K562 (cell line): ENCODE measurements at regions not wholly inside any gene's neighbourhood (a gene's known extent, or its start where the extent isn't known, plus 50 kb on each side); places are given as distances from the start of the nearest gene placed in this dataset.

Source experiments
- ATAC-seq: fragments of 200-7000 bp; cut with Tn5 transposase; 3 replicates; pipeline ENCODE4 v1.9.1; 2020; ENCODE audit warnings: moderate library complexity
- BruUV-seq: library from RNA; stranded (reverse); fragments of 400-500 nt; replicated peaks from 2 replicates; lab custom pipeline; 2021; lab: Mats Ljungman, UMichigan
- CTCF ChIA-PET: fragments of 300-600 bp; formaldehyde crosslinking; extraction: SDS; loops from one replicate; lab custom pipeline; 2021; ENCODE audit warnings: low intra/inter-chr PET ratio; lab: Yijun Ruan, JAX
- POLR2A ChIA-PET: fragments of 300-600, 350-650 bp; sonication (Branson Sonifier 250); formaldehyde crosslinking; extraction: SDS; loops from one replicate; lab custom pipeline; 2021; ENCODE audit warnings: antibody characterized with exemption, inconsistent platforms; lab: Yijun Ruan, JAX
- DNase-seq, 4 experiments: peaks; one replicate each; pipeline versions ENCODE4 v3.0.0 to v3.0.0-alpha.2; 2011 to 2018; ENCODE audit warnings: low spot score in 3 of 4, mixed read lengths in 3 of 4; ENCODE audit errors: extremely low read depth in 1 of 4
- FAIRE-seq: peaks from 2 replicates; lab custom pipeline; 2011; peaks lifted over from hg19 to GRCh38; lab: Jason Lieb, UNC
- H2AFZ ChIP-seq: 2 replicates; pipeline ENCODE4 v1.6.0; 2011; ENCODE audit warnings: low read depth, low read length, control low read depth, inconsistent platforms
- H3K27ac ChIP-seq: fragments of 200-600 bp; 3 replicates; pipeline ENCODE4 v1.8.0; 2011; ENCODE audit warnings: low read depth, mild to moderate bottlenecking, control low read depth, inconsistent platforms, low read length, moderate library complexity, mixed read lengths; ENCODE audit errors: extremely low read depth
- H3K27me3 ChIP-seq, 2 experiments: fragments of 300-600 bp in 1 of 2; 2 replicates in 1 of 2; 3 replicates in 1 of 2; pipeline versions ENCODE4 v1.6.0 to v1.8.0; 2011; ENCODE audit warnings: inconsistent platforms in 2 of 2, low read length in 2 of 2, mild to moderate bottlenecking in 1 of 2, mixed read lengths in 1 of 2, moderate library complexity in 1 of 2; ENCODE audit not compliant: control insufficient read depth in 2 of 2, insufficient read depth in 2 of 2
- H3K36me3 ChIP-seq: fragments of 300-600 bp; 3 replicates; pipeline ENCODE4 v1.8.0; 2011; ENCODE audit warnings: mild to moderate bottlenecking, low read length, inconsistent platforms; ENCODE audit not compliant: control insufficient read depth, insufficient read depth
- H3K4me1 ChIP-seq, 2 experiments: fragments of 200-600 bp in 1 of 2; replicated peaks in 1 of 2; 2 replicates in 1 of 2; 3 replicates in 1 of 2; pipeline versions ENCODE4 v1.5.1 to v1.8.0; 2011; ENCODE audit warnings: inconsistent platforms in 2 of 2, low read length in 2 of 2, mild to moderate bottlenecking in 1 of 2, mixed read lengths in 1 of 2, moderate library complexity in 1 of 2; ENCODE audit not compliant: control insufficient read depth in 2 of 2, insufficient read depth in 2 of 2
- H3K4me2 ChIP-seq: 2 replicates; pipeline ENCODE4 v1.6.1; 2011; ENCODE audit warnings: low read length, control low read depth, inconsistent platforms, mixed read lengths; ENCODE audit not compliant: insufficient read depth
- H3K4me3 ChIP-seq: fragments of 200-600 bp; sonication (generic), shearing (Covaris generic); 2 replicates; pipeline ENCODE4 v1.5.1; 2016; ENCODE audit warnings: control low read depth, inconsistent platforms
- H3K79me2 ChIP-seq: fragments of 200-600 bp; 3 replicates; pipeline ENCODE4 v1.8.0; 2011; ENCODE audit warnings: low read length, inconsistent platforms; ENCODE audit not compliant: control insufficient read depth, insufficient read depth
- H3K9ac ChIP-seq, 2 experiments: 2 replicates each; pipeline versions ENCODE4 v1.6.0 to v1.6.1; 2011; ENCODE audit warnings: low read depth in 2 of 2, low read length in 2 of 2, control low read depth in 1 of 2, inconsistent platforms in 1 of 2, mild to moderate bottlenecking in 1 of 2, mixed read lengths in 1 of 2; ENCODE audit not compliant: insufficient read depth in 1 of 2
- H3K9me1 ChIP-seq: one replicate; pipeline ENCODE4 v1.6.0; 2011; ENCODE audit warnings: inconsistent platforms, mild to moderate bottlenecking, low read length, moderate library complexity; ENCODE audit not compliant: control insufficient read depth, insufficient read depth
- H3K9me3 ChIP-seq: replicated peaks from 2 replicates; pipeline ENCODE4 v1.5.1; 2011; ENCODE audit warnings: low read depth, low read length, inconsistent platforms; ENCODE audit not compliant: control insufficient read depth, insufficient read depth
- H4K20me1 ChIP-seq: replicated peaks from 2 replicates; pipeline ENCODE4 v1.6.1; 2011; ENCODE audit warnings: low read length, inconsistent platforms, mixed read lengths; ENCODE audit not compliant: control insufficient read depth, insufficient read depth
- ARHGAP35 ChIP-seq: fragments of 450-650 bp; IDR thresholded peaks from 2 replicates; pipeline ENCODE4 v1.6.1; 2018; ENCODE audit not compliant: partially characterized antibody
- BRCA1 ChIP-seq, 2 experiments: fragments of 450-650 bp in 1 of 2; sonication (generic) in 1 of 2; formaldehyde crosslinking in 1 of 2; IDR thresholded peaks; 2 replicates each; pipeline versions ENCODE4 v1.5.0 to v1.6.1; 2017 to 2020; ENCODE audit warnings: mild to moderate bottlenecking in 1 of 2, missing genetic modification reagents in 1 of 2
- CBX5 ChIP-seq: IDR thresholded peaks from 2 replicates; pipeline ENCODE4 v1.6.1; 2014; ENCODE audit warnings: low read depth, borderline replicate concordance
- CGGBP1 ChIP-seq: fragments of 250-450 bp; sonication (Bioruptor Pico); IDR thresholded peaks from 2 replicates; pipeline ENCODE4 v1.9.0; 2021; ENCODE audit warnings: mild to moderate bottlenecking
- EP300 ChIP-seq: IDR thresholded peaks from 2 replicates; pipeline ENCODE4 v1.6.1; 2012; ENCODE audit warnings: low read length, improper control_type of control experiment
- FOXK2 ChIP-seq, 2 experiments: fragments of 450-650 bp; IDR thresholded peaks in 1 of 2; conservative IDR thresholded peaks in 1 of 2; 2 replicates each; pipeline ENCODE4 v1.6.1; 2016; ENCODE audit warnings: low read depth in 2 of 2, mild to moderate bottlenecking in 1 of 2
- FOXM1 ChIP-seq, 2 experiments: fragments of 450-650 bp in 1 of 2; sonication (generic) in 1 of 2; formaldehyde crosslinking in 1 of 2; IDR thresholded peaks; 2 replicates each; pipeline versions ENCODE4 v1.6.1 to v1.9.0; 2017 to 2022; ENCODE audit warnings: low read depth in 2 of 2, mild to moderate bottlenecking in 2 of 2, missing genetic modification reagents in 1 of 2, moderate library complexity in 1 of 2
- ILK ChIP-seq: fragments of 450-650 bp; IDR thresholded peaks from 2 replicates; pipeline ENCODE4 v1.6.1; 2016; ENCODE audit warnings: missing genetic modification characterization, low read depth, mild to moderate bottlenecking, missing compliant biosample characterization, moderate library complexity, borderline replicate concordance
- MTF1 ChIP-seq: fragments of 250-450 bp; sonication (Bioruptor Pico); IDR thresholded peaks from 2 replicates; pipeline ENCODE4 v1.9.0; 2021; ENCODE audit warnings: moderate library complexity, mild to moderate bottlenecking, inconsistent platforms, borderline replicate concordance
- PHB ChIP-seq: fragments of 250-450 bp; sonication (Bioruptor Pico); IDR thresholded peaks from 2 replicates; pipeline ENCODE4 v1.5.0; 2021
- RBBP5 ChIP-seq: fragments of 200-600 bp; sonication (generic); IDR thresholded peaks from 2 replicates; pipeline ENCODE4 v1.6.1; 2012; ENCODE audit warnings: borderline replicate concordance, mild to moderate bottlenecking, low read length, control low read depth, inconsistent platforms; ENCODE audit not compliant: insufficient read depth, poor library complexity, severe bottlenecking
- RBM34 ChIP-seq: fragments of 200-400 bp; formaldehyde crosslinking; IDR thresholded peaks from 2 replicates; pipeline ENCODE4 v1.6.1; 2018; ENCODE audit warnings: low read length, borderline replicate concordance; ENCODE audit not compliant: insufficient read depth
- SIN3A ChIP-seq, 2 experiments: fragments of 150-350 bp in 1 of 2; IDR thresholded peaks; 2 replicates each; pipeline ENCODE4 v1.6.1; 2011 to 2016; ENCODE audit warnings: borderline replicate concordance in 2 of 2, low read depth in 2 of 2, low read length in 2 of 2, mild to moderate bottlenecking in 2 of 2, moderate library complexity in 2 of 2; ENCODE audit not compliant: control insufficient read depth in 1 of 2
- ZFP30 ChIP-seq: fragments of 250-450 bp; sonication (Bioruptor Pico); IDR thresholded peaks from 2 replicates; pipeline ENCODE4 v1.8.0; 2022; ENCODE audit warnings: moderate library complexity, mild to moderate bottlenecking, inconsistent platforms, borderline replicate concordance
- ZNF121 ChIP-seq: sonication (generic); formaldehyde crosslinking; conservative IDR thresholded peaks from 2 replicates; pipeline ENCODE4 v1.8.0; 2022; ENCODE audit warnings: missing genetic modification reagents
- ZSCAN29 ChIP-seq: fragments of 450-650 bp; IDR thresholded peaks from 2 replicates; pipeline ENCODE4 v1.6.1; 2017
- WGBS: fragments of 100-300 bp; shearing (Covaris generic); methylation state at CpG from one replicate; pipeline ENCODE4 v1.1.6; 2016; ENCODE audit warnings: low coverage, mixed read lengths; ENCODE audit not compliant: insufficient coverage; ENCODE audit errors: missing lambda C conversion rate; 5-methylcytosine and 5-hydroxymethylcytosine counted together
- in situ Hi-C: fragments of 300-500 bp; cut with MboI; formaldehyde crosslinking; loops from 4 replicates; pipeline ENCODE4 v1.15.0; 2018; ENCODE audit warnings: inconsistent platforms, mixed read lengths
- intact Hi-C: fragments of 100-400 bp; cut with micrococcal nuclease; formaldehyde crosslinking; loops from 2 replicates; pipeline ENCODE4 v1.14.2; 2022
- TF ChIP-seq, protein P1 (sequence below): fragments of 450-650 bp; IDR thresholded peaks from 2 replicates; pipeline ENCODE4 v1.6.1; 2014; ENCODE audit warnings: low read depth, mild to moderate bottlenecking, moderate library complexity, borderline replicate concordance
- TF ChIP-seq, protein P2 (sequence below): IDR thresholded peaks from 2 replicates; pipeline ENCODE4 v1.6.1; 2014; ENCODE audit warnings: antibody characterized with exemption
- TF ChIP-seq, protein P3 (sequence below): fragments of 450-650 bp; IDR thresholded peaks from 2 replicates; pipeline ENCODE4 v1.6.1; 2018; ENCODE audit warnings: mild to moderate bottlenecking, low read depth; ENCODE audit not compliant: partially characterized antibody

DNA sequence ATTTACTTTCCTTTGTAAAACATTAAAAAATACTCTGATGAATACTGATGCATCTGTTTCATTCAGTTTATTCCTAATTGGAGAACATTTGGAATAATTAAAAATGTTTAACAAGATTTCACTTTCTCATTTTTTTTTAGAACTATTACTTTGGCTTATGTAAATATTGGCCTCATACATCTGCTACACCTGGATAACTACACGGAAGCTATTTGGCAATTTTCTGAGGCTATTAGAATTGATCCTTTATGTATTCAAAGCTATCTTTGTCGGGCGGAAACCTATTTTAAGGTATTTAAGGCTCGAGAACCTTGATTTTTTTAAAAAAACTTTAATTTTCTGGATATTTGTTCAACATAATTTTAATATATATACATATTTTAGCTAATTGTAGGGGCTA, 196.7 kb downstream of the TTC6 start:
- H3K27me3 ChIP-seq: no peaks in the 10 kb centered on the region
- H4K20me1 ChIP-seq: no peaks in the 10 kb centered on the region
- DNase-seq (no peak), ATAC-seq (no peak), FAIRE-seq (no peak)
- no peak overlapping the region for H3K9ac ChIP-seq
- ChIA-PET POLR2A (no interaction called here), CTCF (no interaction called here)
- in situ Hi-C loops: no loop called here
- no peaks in the 10 kb centered on the region for H3K4me1 ChIP-seq
- no peaks in the 10 kb centered on the region for H3K79me2 ChIP-seq
- no peak overlapping the region for H3K4me3 ChIP-seq
- H2AFZ ChIP-seq: no peak overlapping the region
- no peaks in the 10 kb centered on the region for H3K36me3 ChIP-seq
- no peaks in the 10 kb centered on the region for H3K9me1 ChIP-seq
- no peak overlapping the region for H3K27ac ChIP-seq
- no peak overlapping the region for H3K4me2 ChIP-seq
- no TSS peak for BruUV-seq
- no peaks in the 10 kb centered on the region for H3K9me3 ChIP-seq
- intact Hi-C loops: no loop called here
- WGBS: 0% methylated on average over 4 of the region's 4 CpGs
- no peak for TF ChIP-seq FOXK2 (conservative IDR thresholded peaks at IDR 0.05 in 1 of 2, IDR thresholded peaks at IDR 0.05 in 1 of 2; ENCODE audit: low read depth in 2 of 2)
- no peak for TF ChIP-seq CGGBP1 (CRISPR knock-in tag)
- no peak for TF ChIP-seq CBX5
- TF ChIP-seq ILK: no peak
- TF ChIP-seq BRCA1 (IDR thresholded peaks at IDR 0.05): no peak
- no peak for TF ChIP-seq BRCA1 (CRISPR knock-in tag; IDR thresholded peaks at IDR 0.05)
- TF ChIP-seq ARHGAP35: no peak
- TF ChIP-seq, protein P1, sequence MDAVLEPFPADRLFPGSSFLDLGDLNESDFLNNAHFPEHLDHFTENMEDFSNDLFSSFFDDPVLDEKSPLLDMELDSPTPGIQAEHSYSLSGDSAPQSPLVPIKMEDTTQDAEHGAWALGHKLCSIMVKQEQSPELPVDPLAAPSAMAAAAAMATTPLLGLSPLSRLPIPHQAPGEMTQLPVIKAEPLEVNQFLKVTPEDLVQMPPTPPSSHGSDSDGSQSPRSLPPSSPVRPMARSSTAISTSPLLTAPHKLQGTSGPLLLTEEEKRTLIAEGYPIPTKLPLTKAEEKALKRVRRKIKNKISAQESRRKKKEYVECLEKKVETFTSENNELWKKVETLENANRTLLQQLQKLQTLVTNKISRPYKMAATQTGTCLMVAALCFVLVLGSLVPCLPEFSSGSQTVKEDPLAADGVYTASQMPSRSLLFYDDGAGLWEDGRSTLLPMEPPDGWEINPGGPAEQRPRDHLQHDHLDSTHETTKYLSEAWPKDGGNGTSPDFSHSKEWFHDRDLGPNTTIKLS: no peak
- TF ChIP-seq ZNF121 (CRISPR knock-in tag): no peak
- TF ChIP-seq ZFP30 (CRISPR knock-in tag): no peak
- TF ChIP-seq, protein P2, sequence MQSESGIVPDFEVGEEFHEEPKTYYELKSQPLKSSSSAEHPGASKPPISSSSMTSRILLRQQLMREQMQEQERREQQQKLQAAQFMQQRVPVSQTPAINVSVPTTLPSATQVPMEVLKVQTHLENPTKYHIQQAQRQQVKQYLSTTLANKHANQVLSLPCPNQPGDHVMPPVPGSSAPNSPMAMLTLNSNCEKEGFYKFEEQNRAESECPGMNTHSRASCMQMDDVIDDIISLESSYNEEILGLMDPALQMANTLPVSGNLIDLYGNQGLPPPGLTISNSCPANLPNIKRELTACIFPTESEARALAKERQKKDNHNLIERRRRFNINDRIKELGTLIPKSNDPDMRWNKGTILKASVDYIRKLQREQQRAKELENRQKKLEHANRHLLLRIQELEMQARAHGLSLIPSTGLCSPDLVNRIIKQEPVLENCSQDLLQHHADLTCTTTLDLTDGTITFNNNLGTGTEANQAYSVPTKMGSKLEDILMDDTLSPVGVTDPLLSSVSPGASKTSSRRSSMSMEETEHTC: no peak
- TF ChIP-seq RBBP5: no peak
- TF ChIP-seq, protein P3, sequence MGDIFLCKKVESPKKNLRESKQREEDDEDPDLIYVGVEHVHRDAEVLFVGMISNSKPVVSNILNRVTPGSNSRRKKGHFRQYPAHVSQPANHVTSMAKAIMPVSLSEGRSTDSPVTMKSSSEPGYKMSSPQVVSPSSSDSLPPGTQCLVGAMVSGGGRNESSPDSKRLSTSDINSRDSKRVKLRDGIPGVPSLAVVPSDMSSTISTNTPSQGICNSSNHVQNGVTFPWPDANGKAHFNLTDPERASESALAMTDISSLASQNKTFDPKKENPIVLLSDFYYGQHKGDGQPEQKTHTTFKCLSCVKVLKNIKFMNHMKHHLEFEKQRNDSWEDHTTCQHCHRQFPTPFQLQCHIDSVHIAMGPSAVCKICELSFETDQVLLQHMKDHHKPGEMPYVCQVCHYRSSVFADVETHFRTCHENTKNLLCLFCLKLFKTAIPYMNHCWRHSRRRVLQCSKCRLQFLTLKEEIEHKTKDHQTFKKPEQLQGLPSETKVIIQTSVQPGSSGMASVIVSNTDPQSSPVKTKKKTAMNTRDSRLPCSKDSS: no peak
- TF ChIP-seq MTF1: no peak
- TF ChIP-seq RBM34: no peak
- no peak for TF ChIP-seq FOXM1 (IDR thresholded peaks at IDR 0.05; ENCODE audit: low read depth)
- no peak for TF ChIP-seq FOXM1 (CRISPR knock-in tag; IDR thresholded peaks at IDR 0.05; ENCODE audit: low read depth)
- TF ChIP-seq EP300: no peak
- TF ChIP-seq ZSCAN29: no peak
- no peak for TF ChIP-seq PHB
- TF ChIP-seq SIN3A (IDR thresholded peaks at IDR 0.05; ENCODE audit: borderline replicate concordance in 2 of 2, control insufficient read depth in 1 of 2, low read depth in 2 of 2, low read length in 2 of 2): no peak
